Lower lobe of right lung (tissue), 2 donors: ENCODE measurements at regions not wholly inside any gene's neighbourhood (a gene's known extent, or its start where the extent isn't known, plus 50 kb on each side); places are given as distances from the start of the nearest gene placed in this dataset.

Source experiments
- ATAC-seq, 2 donors: fragments of 200-7000 bp; cut with Tn5 transposase; one replicate each; pipeline ENCODE4 v1.9.1; 2020 to 2022; ENCODE audit warnings: mild to moderate bottlenecking in 2 of 2, moderate library complexity in 2 of 2
- DNase-seq: peaks from one replicate; pipeline ENCODE4 v3.0.0-alpha.2; 2020
- H3K27ac ChIP-seq: fragments of 200-600 bp; one replicate; pipeline ENCODE4 v1.8.0; 2022
- H3K27me3 ChIP-seq: fragments of 200-600 bp; one replicate; pipeline ENCODE4 v1.8.0; 2022; ENCODE audit warnings: low read depth
- H3K36me3 ChIP-seq: fragments of 200-600 bp; one replicate; pipeline ENCODE4 v1.8.0; 2022; ENCODE audit warnings: mild to moderate bottlenecking
- H3K4me1 ChIP-seq: fragments of 200-600 bp; one replicate; pipeline ENCODE4 v1.8.0; 2022
- H3K4me3 ChIP-seq: fragments of 200-600 bp; one replicate; pipeline ENCODE4 v1.8.0; 2022; ENCODE audit warnings: mild to moderate bottlenecking
- H3K9me3 ChIP-seq: fragments of 200-600 bp; one replicate; pipeline ENCODE4 v1.8.0; 2022
- CTCF ChIP-seq: fragments of 200-600 bp; IDR thresholded peaks from one replicate; pipeline ENCODE4 v1.8.0; 2022; ENCODE audit warnings: antibody characterized with exemption, mild to moderate bottlenecking
- intact Hi-C: fragments of 100-400 bp; cut with DNase I; formaldehyde crosslinking; loops from one replicate; pipeline ENCODE4 v1.11.0; 2022
- donor health status: DM: no; HTN: yes; CAD: no; lungs with severe emphysema.

GRCh38 chr14:87785897-87786296 lies 207.1 kb downstream of the GALC start:
- no peak for DNase-seq
- intact Hi-C loops = no loop called here
- H3K4me3 ChIP-seq = no peak overlapping the region
- no peak for ATAC-seq
- H3K36me3 ChIP-seq = no peaks in the 10 kb centered on the region
- TF ChIP-seq CTCF = no peak
- H3K27ac ChIP-seq = no peak overlapping the region
- no peaks in the 10 kb centered on the region for H3K9me3 ChIP-seq
- no peaks in the 10 kb centered on the region for H3K4me1 ChIP-seq
- H3K27me3 ChIP-seq = no peaks in the 10 kb centered on the region

GRCh38 chr14:87784386-87784785 lies 208.6 kb downstream of the GALC start:
- Histone ChIP-seq H3K36me3 (no peaks in the 10 kb centered on the region), H3K27ac (no peak overlapping the region), H3K9me3 (no peaks in the 10 kb centered on the region), H3K4me3 (no peak overlapping the region), H3K4me1 (no peaks in the 10 kb centered on the region), H3K27me3 (no peaks in the 10 kb centered on the region)
- DNase-seq = no peak
- intact Hi-C loops = no loop called here
- ATAC-seq = no peak
- TF ChIP-seq CTCF = no peak

GRCh38 chr14:87783071-87783470 lies 209.9 kb downstream of the GALC start:
- Histone ChIP-seq H3K9me3 (no peaks in the 10 kb centered on the region), H3K4me3 (no peak overlapping the region), H3K27me3 (no peaks in the 10 kb centered on the region), H3K4me1 (no peaks in the 10 kb centered on the region), H3K36me3 (no peaks in the 10 kb centered on the region), H3K27ac (no peak overlapping the region)
- ATAC-seq (no peak), DNase-seq (no peak)
- TF ChIP-seq CTCF = no peak
- intact Hi-C loops = no loop called here

GRCh38 chr14:87772854-87773253 lies 220.1 kb downstream of the GALC start:
- no peak for ATAC-seq
- Histone ChIP-seq H3K27ac (no peak overlapping the region), H3K4me1 (no peaks in the 10 kb centered on the region), H3K36me3 (no peaks in the 10 kb centered on the region), H3K27me3 (no peaks in the 10 kb centered on the region), H3K9me3 (no peaks in the 10 kb centered on the region), H3K4me3 (no peak overlapping the region)
- intact Hi-C loops = no loop called here
- no peak for DNase-seq
- TF ChIP-seq CTCF = no peak

GRCh38 chr14:87767567-87767901 lies 225.4 kb downstream of the GALC start:
- intact Hi-C loops = no loop called here
- Histone ChIP-seq H3K4me1 (no peaks in the 10 kb centered on the region), H3K27me3 (no peaks in the 10 kb centered on the region), H3K27ac (no peak overlapping the region), H3K9me3 (peaks cover 5% of the 10 kb centered on the region), H3K4me3 (no peak overlapping the region), H3K36me3 (no peaks in the 10 kb centered on the region)
- ATAC-seq = no peak
- no peak for TF ChIP-seq CTCF
- no peak for DNase-seq

GRCh38 chr14:87758876-87759275 lies 234.1 kb downstream of the GALC start:
- H3K27me3 ChIP-seq = no peaks in the 10 kb centered on the region
- DNase-seq = no peak
- no peak overlapping the region for H3K27ac ChIP-seq
- ATAC-seq = no peak
- H3K4me3 ChIP-seq = no peak overlapping the region
- no peak for TF ChIP-seq CTCF
- no peaks in the 10 kb centered on the region for H3K36me3 ChIP-seq
- peaks cover 7% of the 10 kb centered on the region for H3K9me3 ChIP-seq
- intact Hi-C loops = no loop called here
- no peaks in the 10 kb centered on the region for H3K4me1 ChIP-seq
